Activated T-cell treated with anti-CD3 and anti-CD28 coated beads for 1 hour (primary cell): ENCODE measurements at regions not wholly inside any gene's neighbourhood (a gene's known extent, or its start where the extent isn't known, plus 50 kb on each side); places are given as distances from the start of the nearest gene placed in this dataset.

Source experiments
- DNase-seq: peaks from one replicate; pipeline ENCODE4 v3.0.0-alpha.2; 2020; ENCODE audit warnings: low read depth

GRCh38 chr10:121237718-121238117, 360.5 kb downstream of the FGFR2 start:
- DNase-seq = no peak

DNA sequence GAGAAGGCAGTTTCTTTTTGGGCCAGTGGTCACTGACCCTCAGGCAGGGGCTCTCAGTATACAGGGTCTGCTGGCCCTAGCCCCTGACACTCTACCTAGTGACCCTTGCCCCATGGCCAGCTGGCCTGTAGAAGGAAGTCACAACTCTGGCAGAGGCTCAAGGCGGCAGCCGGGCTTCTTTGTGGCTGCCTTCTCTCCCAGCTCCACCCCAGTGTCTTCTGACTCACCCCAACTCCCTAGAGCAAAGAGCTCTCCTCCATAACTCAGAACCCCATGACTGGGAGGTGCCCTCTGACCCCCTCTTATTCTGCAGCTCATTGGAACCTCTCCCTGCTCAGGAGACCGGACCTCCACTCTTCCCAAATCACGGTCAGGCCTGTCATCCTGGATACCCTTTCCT, 358.2 kb downstream of the FGFR2 start:
- no peak for DNase-seq

GRCh38 chr10:121240556-121240955, 357.7 kb downstream of the FGFR2 start:
- DNase-seq = no peak

DNA sequence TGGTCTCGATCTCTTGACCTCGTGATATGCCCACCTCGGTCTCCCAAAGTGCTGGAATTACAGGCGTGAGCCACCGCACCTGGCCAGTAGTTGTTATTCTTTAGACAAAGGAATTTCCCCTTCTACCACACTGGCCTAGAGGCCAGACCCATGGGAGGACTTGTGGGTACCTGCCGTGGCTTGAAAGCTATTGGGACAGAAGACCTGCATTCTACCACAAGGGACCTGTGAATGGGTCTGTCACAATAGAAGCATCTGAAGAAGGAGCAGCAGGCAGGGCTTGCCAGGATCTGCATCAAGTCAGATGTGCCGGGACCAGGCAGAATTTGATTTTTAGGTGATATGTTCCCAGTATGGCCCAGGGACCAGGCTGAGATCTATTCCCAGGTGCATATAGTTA, 356.9 kb downstream of the FGFR2 start:
- DNase-seq = no peak

- no peak for DNase-seq
These were observed 355.3 kb downstream of the FGFR2 start for GRCh38 chr10:121242741-121243608.

GRCh38 chr10:121243609-121244241, 354.5 kb downstream of the FGFR2 start:
- DNase-seq = no peak

DNA sequence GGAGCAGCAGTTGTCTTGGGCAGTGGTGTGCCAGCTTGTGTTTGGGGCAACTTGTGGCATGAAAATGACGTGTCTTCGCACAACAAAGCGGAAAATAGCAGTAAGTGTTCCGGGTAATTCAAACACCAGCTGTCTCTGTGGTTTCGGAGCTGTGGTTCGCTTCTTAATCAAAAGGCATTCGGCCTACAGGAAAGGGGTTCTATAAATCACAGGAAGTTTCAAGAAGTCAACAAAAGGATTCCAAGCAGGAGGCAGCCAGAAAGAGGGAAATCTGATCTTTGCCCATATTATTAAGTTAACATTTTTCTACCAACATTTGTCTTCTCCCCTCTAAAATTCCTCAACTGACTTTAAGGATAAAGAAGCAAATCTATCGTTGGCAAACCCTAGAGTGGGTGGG, 353.4 kb downstream of the FGFR2 start:
- DNase-seq = no peak

DNA sequence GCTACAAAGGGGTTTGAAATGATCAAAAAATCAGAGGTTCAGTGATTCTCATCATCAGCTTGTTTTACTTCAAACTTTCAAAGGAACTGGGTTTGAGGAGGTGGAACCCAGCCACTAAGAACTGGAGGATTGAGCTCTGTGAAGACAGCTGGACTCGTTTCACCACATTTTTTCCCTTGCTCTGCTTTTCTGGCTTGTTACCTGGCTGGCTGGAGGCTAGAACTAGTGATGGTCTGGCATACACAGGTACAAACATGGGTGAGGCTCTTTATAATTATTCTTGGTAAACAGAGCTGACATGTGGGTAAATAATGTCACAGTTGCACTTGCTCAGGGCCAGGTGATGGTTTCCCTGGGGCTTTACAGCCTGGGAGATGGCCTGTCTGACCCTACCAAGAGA, 352.5 kb downstream of the FGFR2 start:
- DNase-seq = no peak

GRCh38 chr10:121248266-121248665, 350.0 kb downstream of the FGFR2 start:
- no peak for DNase-seq

GRCh38 chr10:121250995-121251764, 347.1 kb downstream of the FGFR2 start:
- no peak for DNase-seq

- no peak for DNase-seq
These were observed 345.5 kb downstream of the FGFR2 start for GRCh38 chr10:121252756-121253155.

- DNase-seq = no peak
These were observed 337.9 kb downstream of the FGFR2 start for GRCh38 chr10:121260377-121260776.

DNA sequence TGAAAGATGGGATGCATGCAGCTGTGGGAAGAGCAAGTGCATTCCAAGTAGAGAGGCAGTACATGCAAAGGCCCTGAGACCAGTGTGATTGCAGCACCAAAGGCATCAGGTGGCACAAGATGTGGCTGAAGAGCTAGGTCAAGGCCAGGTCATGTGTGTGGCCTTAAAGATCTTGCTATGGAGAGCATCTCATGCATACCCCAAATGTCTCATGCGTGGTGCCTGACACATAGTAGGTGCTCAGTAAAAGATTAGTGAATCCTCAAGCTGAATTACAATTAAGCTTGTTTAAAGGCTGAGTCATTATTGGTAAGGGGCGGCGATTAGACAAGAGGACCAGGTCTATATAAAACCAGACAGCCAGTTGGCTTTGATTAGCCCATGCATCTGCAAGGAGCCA, 336.6 kb downstream of the FGFR2 start:
- DNase-seq = no peak

- DNase-seq = no peak
These were observed 335.3 kb downstream of the FGFR2 start for GRCh38 chr10:121262774-121263430.

- DNase-seq = no peak
These were observed 334.8 kb downstream of the FGFR2 start for GRCh38 chr10:121263431-121263783.

GRCh38 chr10:121265360-121266123, 332.7 kb downstream of the FGFR2 start:
- no peak for DNase-seq

DNA sequence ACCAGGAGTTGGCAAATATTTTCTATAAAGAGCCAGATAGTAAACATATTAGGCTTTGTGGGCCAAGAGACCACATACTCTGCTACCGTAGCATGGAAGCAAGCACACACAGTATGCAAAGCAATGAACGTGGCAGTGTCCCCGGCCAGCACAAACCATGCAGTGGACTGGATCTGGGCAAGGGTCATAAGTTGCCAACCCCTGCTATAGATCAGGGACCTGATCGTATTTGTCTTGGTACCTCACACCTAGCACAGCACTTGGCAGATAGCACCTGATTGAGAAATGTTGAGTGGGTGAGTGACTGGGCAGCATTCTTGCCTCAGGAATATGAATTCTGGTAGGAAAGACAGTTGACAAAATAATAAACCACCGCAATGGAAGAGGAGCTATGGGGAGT, 331.9 kb downstream of the FGFR2 start:
- no peak for DNase-seq

- no peak for DNase-seq
These were observed 330.8 kb downstream of the FGFR2 start for GRCh38 chr10:121267236-121268003.

- DNase-seq = no peak
These were observed 329.9 kb downstream of the FGFR2 start for GRCh38 chr10:121268363-121268762.

DNA sequence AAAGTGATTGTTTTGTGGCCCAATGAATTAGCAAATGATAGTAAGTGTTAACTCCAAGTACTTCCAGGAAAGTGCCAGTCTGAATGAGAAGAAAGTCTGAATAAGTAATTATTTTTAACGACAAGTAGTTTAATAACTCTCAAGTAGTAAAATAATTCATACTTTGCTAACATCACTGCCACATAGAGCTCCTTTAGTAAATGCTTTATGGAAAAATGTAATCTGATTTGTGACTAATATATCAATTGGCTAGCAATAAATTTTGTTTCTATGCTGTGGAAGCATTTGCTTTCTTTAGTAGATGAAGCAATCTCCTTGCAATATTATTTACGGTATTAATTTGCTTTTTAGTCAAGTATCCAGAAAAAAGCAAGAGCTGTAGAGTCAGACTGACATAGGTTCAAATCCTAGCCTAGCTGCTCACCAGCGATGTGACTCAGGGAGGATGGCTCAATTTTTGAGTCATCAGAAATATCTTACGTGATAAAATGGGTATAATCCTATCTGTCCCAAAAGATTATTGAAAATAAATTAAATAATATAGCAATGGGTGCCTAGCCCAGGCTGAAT, 329.3 kb downstream of the FGFR2 start:
- no peak for DNase-seq

- no peak for DNase-seq
These were observed 327.3 kb downstream of the FGFR2 start for GRCh38 chr10:121270906-121271305.
